ENCODE measurements at regions not wholly inside any gene's neighbourhood (a gene's known extent, or its start where the extent isn't known, plus 50 kb on each side); places are given as distances from the start of the nearest gene placed in this dataset.

DNA sequence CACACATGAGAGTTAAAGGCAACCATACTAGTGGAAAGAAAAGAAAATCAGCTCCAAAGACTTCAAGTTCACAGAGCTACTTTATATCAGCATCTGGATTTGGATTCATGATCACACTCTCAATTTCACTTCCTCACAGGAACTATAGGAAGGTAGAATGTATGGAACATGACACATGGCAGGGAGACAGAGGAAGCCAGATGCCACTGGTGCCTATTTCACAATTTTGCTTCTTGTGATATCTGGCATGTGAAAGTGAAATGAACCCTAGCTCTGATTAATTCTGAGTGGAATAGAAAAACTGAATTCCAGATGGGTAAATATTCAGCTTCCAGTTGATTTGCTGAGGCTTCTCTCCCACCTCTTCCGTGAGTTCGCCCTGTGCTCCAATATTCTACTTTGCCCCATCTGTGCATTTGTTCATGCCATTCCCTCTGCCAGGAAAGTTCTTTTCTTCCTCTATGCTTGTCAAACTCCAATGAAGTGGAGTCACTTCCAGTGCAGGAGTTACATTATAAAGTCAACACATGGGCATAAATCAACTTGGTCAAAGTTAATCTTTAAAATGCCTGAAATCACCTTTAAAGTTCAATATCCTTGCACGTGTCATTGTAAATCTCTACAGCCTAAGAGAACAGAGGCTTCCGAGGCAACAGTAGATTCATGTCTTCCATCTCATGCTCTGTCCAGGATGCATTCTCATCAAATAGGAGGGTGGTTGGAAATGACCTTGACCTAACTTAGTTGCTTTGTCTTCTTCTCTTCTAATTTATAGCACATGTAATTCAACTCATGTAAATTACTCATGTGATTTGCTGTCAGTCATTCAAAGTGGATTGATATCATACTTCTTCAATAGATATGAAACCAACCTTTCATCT, 275.3 kb downstream of the HIVEP2 start:
- Mint-ChIP-seq H3K27ac (ENCODE audit: unreplicated experiment) (no peak overlapping the region), H3K36me3 (ENCODE audit: low read depth, unreplicated experiment) (no peaks in the 10 kb centered on the region), H3K9me3 (ENCODE audit: unreplicated experiment) (no peaks in the 10 kb centered on the region), H3K4me3 (ENCODE audit: unreplicated experiment) (no peak overlapping the region), H3K4me1 (ENCODE audit: unreplicated experiment) (peaks cover 14% of the 10 kb centered on the region), H3K27me3 (ENCODE audit: unreplicated experiment) (no peaks in the 10 kb centered on the region)
- TF ChIP-seq, protein P1, sequence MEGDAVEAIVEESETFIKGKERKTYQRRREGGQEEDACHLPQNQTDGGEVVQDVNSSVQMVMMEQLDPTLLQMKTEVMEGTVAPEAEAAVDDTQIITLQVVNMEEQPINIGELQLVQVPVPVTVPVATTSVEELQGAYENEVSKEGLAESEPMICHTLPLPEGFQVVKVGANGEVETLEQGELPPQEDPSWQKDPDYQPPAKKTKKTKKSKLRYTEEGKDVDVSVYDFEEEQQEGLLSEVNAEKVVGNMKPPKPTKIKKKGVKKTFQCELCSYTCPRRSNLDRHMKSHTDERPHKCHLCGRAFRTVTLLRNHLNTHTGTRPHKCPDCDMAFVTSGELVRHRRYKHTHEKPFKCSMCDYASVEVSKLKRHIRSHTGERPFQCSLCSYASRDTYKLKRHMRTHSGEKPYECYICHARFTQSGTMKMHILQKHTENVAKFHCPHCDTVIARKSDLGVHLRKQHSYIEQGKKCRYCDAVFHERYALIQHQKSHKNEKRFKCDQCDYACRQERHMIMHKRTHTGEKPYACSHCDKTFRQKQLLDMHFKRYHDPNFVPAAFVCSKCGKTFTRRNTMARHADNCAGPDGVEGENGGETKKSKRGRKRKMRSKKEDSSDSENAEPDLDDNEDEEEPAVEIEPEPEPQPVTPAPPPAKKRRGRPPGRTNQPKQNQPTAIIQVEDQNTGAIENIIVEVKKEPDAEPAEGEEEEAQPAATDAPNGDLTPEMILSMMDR (IDR thresholded peaks at IDR 0.05; ENCODE audit: unreplicated experiment) = no peak
- DNase-seq (ENCODE audit: low spot score) = no peak

DNA sequence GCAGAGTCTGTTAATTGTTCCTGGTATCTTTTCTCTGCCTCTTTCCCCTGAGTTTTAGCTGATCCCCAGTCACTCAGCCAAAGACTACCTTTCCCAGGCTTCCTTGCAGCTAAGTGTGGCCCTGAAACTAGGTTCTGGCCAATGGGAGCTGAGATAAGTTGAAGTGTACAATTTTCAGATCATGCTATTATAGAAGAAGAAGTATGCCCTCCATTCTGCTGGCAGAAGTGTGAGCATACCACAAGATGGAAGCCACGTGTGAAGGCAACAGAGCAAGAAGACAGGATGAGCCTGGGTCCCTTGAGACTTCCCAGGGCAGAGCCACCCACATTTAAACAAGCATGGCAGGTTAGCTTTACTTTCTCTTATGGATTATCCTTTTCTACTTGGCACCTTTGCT, 273.2 kb downstream of the HIVEP2 start:
- TF ChIP-seq, protein P1 (IDR thresholded peaks at IDR 0.05; ENCODE audit: unreplicated experiment) = no peak
- no peaks in the 10 kb centered on the region for H3K9me3 Mint-ChIP-seq (ENCODE audit: unreplicated experiment)
- H3K36me3 Mint-ChIP-seq (ENCODE audit: low read depth, unreplicated experiment) = no peaks in the 10 kb centered on the region
- no peak for DNase-seq (ENCODE audit: low spot score)
- no peak overlapping the region for H3K4me3 Mint-ChIP-seq (ENCODE audit: unreplicated experiment)
- no peaks in the 10 kb centered on the region for H3K27me3 Mint-ChIP-seq (ENCODE audit: unreplicated experiment)
- H3K4me1 Mint-ChIP-seq (ENCODE audit: unreplicated experiment) = peaks cover 9% of the 10 kb centered on the region
- no peak overlapping the region for H3K27ac Mint-ChIP-seq (ENCODE audit: unreplicated experiment)

DNA sequence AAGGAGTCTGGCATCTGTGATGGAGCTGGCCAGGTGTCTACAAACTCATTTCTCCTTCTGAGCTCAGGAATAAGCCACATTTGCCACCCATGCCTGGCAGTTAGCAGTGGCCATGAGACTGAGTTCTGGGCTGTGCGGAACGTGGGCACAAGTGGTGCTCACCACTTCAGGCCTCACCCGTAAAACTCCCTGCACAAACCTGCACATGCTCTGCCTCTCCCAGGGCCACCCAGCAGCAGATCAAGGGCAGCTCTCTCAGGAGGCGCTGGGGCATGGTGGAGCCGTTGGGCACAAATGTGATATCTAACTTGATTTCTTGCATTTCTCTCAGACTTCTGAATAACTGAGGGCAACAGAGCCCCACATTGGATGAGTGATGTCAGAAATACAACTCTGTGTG, 269.5 kb downstream of the HIVEP2 start:
- no peaks in the 10 kb centered on the region for H3K9me3 Mint-ChIP-seq (ENCODE audit: unreplicated experiment)
- DNase-seq (ENCODE audit: low spot score) = no peak
- no peak overlapping the region for H3K4me3 Mint-ChIP-seq (ENCODE audit: unreplicated experiment)
- H3K27me3 Mint-ChIP-seq (ENCODE audit: unreplicated experiment) = no peaks in the 10 kb centered on the region
- no peaks in the 10 kb centered on the region for H3K4me1 Mint-ChIP-seq (ENCODE audit: unreplicated experiment)
- TF ChIP-seq, protein P1 (IDR thresholded peaks at IDR 0.05; ENCODE audit: unreplicated experiment) = no peak
- no peak overlapping the region for H3K27ac Mint-ChIP-seq (ENCODE audit: unreplicated experiment)
- H3K36me3 Mint-ChIP-seq (ENCODE audit: low read depth, unreplicated experiment) = no peaks in the 10 kb centered on the region

DNA sequence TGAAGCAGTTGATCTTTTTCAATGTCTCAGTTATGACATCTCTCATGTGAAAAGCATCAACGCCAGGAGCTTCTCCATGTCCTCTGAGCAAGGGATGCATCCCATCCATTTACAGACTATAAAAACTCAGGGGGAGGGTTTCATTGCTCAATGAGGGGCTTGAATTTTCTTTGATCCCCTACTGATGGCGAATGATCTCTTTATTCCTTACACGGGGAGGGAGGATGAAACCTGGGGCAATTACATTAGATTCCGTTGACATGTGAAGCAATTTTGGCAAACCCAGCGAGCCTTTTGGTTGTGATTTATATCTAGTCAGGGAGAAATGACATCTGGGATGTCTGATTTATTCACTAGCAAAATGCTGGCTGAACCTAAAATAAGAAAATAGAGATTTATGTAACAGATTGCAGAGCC, 268.9 kb downstream of the HIVEP2 start:
- H3K27me3 Mint-ChIP-seq (ENCODE audit: unreplicated experiment) = no peaks in the 10 kb centered on the region
- no peaks in the 10 kb centered on the region for H3K4me1 Mint-ChIP-seq (ENCODE audit: unreplicated experiment)
- H3K27ac Mint-ChIP-seq (ENCODE audit: unreplicated experiment) = no peak overlapping the region
- no peak overlapping the region for H3K4me3 Mint-ChIP-seq (ENCODE audit: unreplicated experiment)
- no peaks in the 10 kb centered on the region for H3K9me3 Mint-ChIP-seq (ENCODE audit: unreplicated experiment)
- no peak for DNase-seq (ENCODE audit: low spot score)
- no peaks in the 10 kb centered on the region for H3K36me3 Mint-ChIP-seq (ENCODE audit: low read depth, unreplicated experiment)
- TF ChIP-seq, protein P1 (IDR thresholded peaks at IDR 0.05; ENCODE audit: unreplicated experiment) = no peak

DNA sequence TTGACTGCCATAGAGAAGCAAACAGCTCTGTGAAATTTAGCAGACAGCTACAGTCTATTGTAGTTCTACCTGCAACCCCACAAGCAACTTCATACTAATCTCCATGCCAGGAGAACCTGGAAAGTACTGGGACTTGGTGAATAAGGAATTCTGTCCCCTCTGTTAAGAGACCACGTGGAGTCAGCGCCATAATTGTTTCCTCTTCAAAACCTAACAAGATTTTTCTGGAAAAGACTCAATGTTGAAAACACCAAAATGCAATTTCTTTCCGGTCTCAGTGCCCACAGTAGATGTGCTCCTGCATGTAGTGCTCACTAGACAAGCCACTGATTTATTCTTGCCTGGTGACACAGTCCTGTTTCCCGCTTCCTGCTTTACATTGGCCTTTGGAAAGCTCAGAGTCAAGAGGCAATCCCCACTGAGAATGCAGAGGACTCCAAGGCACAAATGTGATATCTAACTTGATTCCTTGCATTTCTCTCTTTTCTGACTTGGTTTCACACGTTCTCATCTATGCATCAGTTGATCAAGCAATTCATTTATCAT, 268.3 kb downstream of the HIVEP2 start:
- H3K4me1 Mint-ChIP-seq (ENCODE audit: unreplicated experiment) = no peaks in the 10 kb centered on the region
- TF ChIP-seq, protein P1 (IDR thresholded peaks at IDR 0.05; ENCODE audit: unreplicated experiment) = no peak
- no peaks in the 10 kb centered on the region for H3K9me3 Mint-ChIP-seq (ENCODE audit: unreplicated experiment)
- no peaks in the 10 kb centered on the region for H3K36me3 Mint-ChIP-seq (ENCODE audit: low read depth, unreplicated experiment)
- no peak for DNase-seq (ENCODE audit: low spot score)
- H3K27me3 Mint-ChIP-seq (ENCODE audit: unreplicated experiment) = no peaks in the 10 kb centered on the region
- no peak overlapping the region for H3K4me3 Mint-ChIP-seq (ENCODE audit: unreplicated experiment)
- H3K27ac Mint-ChIP-seq (ENCODE audit: unreplicated experiment) = no peak overlapping the region

Measured in endothelial cell (in vitro differentiated cells).